ENCODE measurements at regions not wholly inside any gene's neighbourhood (a gene's known extent, or its start where the extent isn't known, plus 50 kb on each side); places are given as distances from the start of the nearest gene placed in this dataset.

DNA sequence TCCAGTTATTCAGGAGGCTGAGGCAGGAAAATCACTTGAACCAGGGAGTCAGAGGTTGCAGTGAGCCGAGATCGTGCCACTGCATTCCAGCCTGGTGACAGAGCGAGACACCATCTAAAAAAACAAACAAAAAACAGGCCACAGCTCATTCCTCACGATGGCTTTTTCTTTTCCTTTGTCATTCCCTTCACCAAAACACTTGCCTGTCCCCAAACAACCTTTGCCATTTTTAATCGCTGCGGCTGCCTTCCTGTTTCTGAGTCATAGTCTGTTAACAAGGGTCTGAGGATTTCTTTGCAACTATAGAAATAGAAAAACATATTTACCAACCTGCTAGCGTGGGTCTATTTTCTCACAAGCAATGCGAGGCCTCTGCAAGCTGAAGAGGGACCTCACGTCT, 123.0 kb upstream of the FSTL4 start:
- Mint-ChIP-seq H3K4me3 (peak overlapping the region; percentile 15; the same call in 1 of the 2 replicates), H3K4me1 (ENCODE audit: low read depth) (peaks cover 23% of the 10 kb centered on the region), H3K36me3 (ENCODE audit: low read depth) (no peaks in the 10 kb centered on the region; the same call in 1 of the 2 replicates), H3K27ac (peak overlapping the region; percentile 17; the same call in 1 of the 2 replicates), H3K9me3 (peaks cover 12% of the 10 kb centered on the region; the same call in 1 of the 2 replicates), H3K27me3 (ENCODE audit: insufficient read depth) (peaks cover 15% of the 10 kb centered on the region)
- DNase-seq, result peak; percentile 39
- TF ChIP-seq, protein P1, sequence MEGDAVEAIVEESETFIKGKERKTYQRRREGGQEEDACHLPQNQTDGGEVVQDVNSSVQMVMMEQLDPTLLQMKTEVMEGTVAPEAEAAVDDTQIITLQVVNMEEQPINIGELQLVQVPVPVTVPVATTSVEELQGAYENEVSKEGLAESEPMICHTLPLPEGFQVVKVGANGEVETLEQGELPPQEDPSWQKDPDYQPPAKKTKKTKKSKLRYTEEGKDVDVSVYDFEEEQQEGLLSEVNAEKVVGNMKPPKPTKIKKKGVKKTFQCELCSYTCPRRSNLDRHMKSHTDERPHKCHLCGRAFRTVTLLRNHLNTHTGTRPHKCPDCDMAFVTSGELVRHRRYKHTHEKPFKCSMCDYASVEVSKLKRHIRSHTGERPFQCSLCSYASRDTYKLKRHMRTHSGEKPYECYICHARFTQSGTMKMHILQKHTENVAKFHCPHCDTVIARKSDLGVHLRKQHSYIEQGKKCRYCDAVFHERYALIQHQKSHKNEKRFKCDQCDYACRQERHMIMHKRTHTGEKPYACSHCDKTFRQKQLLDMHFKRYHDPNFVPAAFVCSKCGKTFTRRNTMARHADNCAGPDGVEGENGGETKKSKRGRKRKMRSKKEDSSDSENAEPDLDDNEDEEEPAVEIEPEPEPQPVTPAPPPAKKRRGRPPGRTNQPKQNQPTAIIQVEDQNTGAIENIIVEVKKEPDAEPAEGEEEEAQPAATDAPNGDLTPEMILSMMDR (IDR thresholded peaks at IDR 0.05), result no peak

- H3K4me1 Mint-ChIP-seq (ENCODE audit: low read depth), result peaks cover 23% of the 10 kb centered on the region
Observed at GRCh38 chr5:133734916-133735315, 122.6 kb upstream of the FSTL4 start.

GRCh38 chr5:133732536-133732935, 120.2 kb upstream of the FSTL4 start:
- H3K27me3 Mint-ChIP-seq (ENCODE audit: insufficient read depth), result peaks cover 7% of the 10 kb centered on the region
- peaks cover 16% of the 10 kb centered on the region for H3K4me1 Mint-ChIP-seq (ENCODE audit: low read depth)
- peaks cover 16% of the 10 kb centered on the region for H3K9me3 Mint-ChIP-seq
- no peaks in the 10 kb centered on the region; the same call in 1 of the 2 replicates for H3K36me3 Mint-ChIP-seq (ENCODE audit: low read depth)
- no peak overlapping the region for H3K4me3 Mint-ChIP-seq
- H3K27ac Mint-ChIP-seq, result no peak overlapping the region
- TF ChIP-seq, protein P1 (IDR thresholded peaks at IDR 0.05), result no peak
- no peak for DNase-seq

More at GRCh38 chr5:133734916-133735315, 122.6 kb upstream of the FSTL4 start:
- DNase-seq, result no peak
- Mint-ChIP-seq H3K27me3 (ENCODE audit: insufficient read depth) (peaks cover 11% of the 10 kb centered on the region), H3K9me3 (peaks cover 14% of the 10 kb centered on the region), H3K27ac (peak overlapping the region; percentile 17; the same call in 1 of the 2 replicates), H3K4me3 (no peak overlapping the region), H3K36me3 (ENCODE audit: low read depth) (no peaks in the 10 kb centered on the region; the same call in 1 of the 2 replicates)
- TF ChIP-seq, protein P1 (IDR thresholded peaks at IDR 0.05), result no peak

GRCh38 chr5:133731951-133732350, 119.6 kb upstream of the FSTL4 start:
- Mint-ChIP-seq H3K9me3 (peaks cover 16% of the 10 kb centered on the region), H3K36me3 (ENCODE audit: low read depth) (no peaks in the 10 kb centered on the region; the same call in 1 of the 2 replicates), H3K27ac (no peak overlapping the region), H3K4me1 (ENCODE audit: low read depth) (peaks cover 16% of the 10 kb centered on the region), H3K27me3 (ENCODE audit: insufficient read depth) (peaks cover 7% of the 10 kb centered on the region), H3K4me3 (no peak overlapping the region)
- TF ChIP-seq, protein P1 (IDR thresholded peaks at IDR 0.05), result no peak
- no peak for DNase-seq

DNA sequence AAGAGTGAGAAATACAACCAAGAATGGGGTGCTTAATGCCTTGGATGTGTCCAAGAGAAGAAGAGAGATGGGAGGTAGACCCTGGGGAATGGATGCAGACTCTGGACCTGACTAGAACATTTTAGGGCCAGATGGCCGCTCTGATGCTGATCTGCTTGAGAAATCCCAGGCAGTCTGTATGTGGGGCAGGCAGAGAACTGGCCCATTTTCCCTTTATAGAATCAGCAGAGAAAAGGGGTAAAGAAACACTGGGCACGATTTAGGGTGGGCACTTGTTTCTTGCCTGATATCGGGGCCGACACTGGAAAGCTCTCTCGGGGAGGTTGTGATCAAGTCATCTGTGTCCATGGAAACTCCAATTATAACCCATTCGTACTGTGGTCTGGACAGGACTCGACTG, 118.5 kb upstream of the FSTL4 start:
- Mint-ChIP-seq H3K27ac (no peak overlapping the region), H3K9me3 (peaks cover 16% of the 10 kb centered on the region)

More for the DNA sequence above, 118.5 kb upstream of the FSTL4 start:
- H3K4me3 Mint-ChIP-seq, result no peak overlapping the region
- H3K4me1 Mint-ChIP-seq (ENCODE audit: low read depth), result peaks cover 14% of the 10 kb centered on the region
- H3K36me3 Mint-ChIP-seq (ENCODE audit: low read depth), result no peaks in the 10 kb centered on the region; the same call in 1 of the 2 replicates
- DNase-seq, result no peak
- H3K27me3 Mint-ChIP-seq (ENCODE audit: insufficient read depth), result peaks cover 7% of the 10 kb centered on the region
- TF ChIP-seq, protein P1 (IDR thresholded peaks at IDR 0.05), result no peak
